HG03196 (cell line): ENCODE measurements at regions not wholly inside any gene's neighbourhood (a gene's known extent, or its start where the extent isn't known, plus 50 kb on each side); places are given as distances from the start of the nearest gene placed in this dataset.
"Not testable (repeated sequence)": the region's sequence is repeated elsewhere in the genome, so short reads cannot be mapped to it uniquely, and the experiment has no call there.

Experiments
- ATAC-seq: cut with Tn5 transposase; IDR thresholded peaks from one replicate; pipeline ENCODE4 v1.9.1; 2021; ENCODE audit not compliant: unreplicated experiment

DNA sequence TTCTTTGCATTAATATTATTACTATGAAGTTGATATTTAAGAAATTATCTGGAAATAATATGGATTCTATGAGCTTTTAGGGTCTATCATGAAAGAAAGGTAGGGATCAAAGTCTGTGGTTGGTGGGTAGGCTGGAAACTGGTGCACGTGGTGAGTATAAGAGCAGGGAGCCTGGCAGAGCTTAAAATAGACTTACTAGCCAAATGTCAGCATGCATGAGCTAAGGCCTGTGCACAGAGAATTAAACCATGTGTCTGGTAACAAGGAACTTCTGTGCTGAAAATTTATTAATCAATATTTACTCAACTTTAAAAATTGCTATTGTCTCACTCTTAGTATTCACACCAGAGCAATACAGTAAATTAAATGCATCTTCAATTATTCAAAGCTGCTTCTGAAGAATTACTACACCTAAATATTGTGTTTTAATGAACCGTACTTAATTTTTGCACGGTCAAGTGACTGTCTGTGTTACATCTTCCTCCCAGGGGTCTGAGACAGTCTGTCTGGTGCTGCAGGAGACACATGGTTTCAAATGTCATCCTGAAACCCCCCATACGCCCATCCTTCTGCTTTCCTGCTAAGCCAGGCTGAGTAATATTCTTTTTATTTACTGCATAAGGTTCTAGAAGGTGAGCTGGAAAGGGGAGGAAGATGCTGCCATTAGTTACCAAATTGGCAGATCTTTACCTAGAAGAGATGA is 161.0 kb upstream of the NLRP1 start:
- ATAC-seq = no peak

DNA sequence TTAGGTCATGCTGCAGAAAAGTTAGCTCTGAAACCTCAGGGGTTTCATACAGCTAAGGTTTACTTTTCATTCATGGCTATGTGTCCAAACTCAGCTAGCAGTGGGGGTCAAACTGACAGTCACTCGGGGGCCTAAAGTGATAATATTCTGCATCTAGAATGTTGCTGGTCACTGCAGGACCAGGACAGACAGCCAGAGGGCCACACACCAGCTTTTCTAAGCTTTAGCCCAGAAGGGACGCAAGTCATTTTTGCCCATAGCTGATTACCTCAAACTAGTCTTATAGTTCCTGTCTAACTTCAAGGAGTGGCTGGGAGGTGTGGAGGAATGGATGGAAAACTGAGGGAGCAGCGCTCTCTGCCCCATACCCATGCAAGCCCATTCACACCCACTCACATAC is 163.0 kb upstream of the NLRP1 start:
- ATAC-seq = no peak

DNA sequence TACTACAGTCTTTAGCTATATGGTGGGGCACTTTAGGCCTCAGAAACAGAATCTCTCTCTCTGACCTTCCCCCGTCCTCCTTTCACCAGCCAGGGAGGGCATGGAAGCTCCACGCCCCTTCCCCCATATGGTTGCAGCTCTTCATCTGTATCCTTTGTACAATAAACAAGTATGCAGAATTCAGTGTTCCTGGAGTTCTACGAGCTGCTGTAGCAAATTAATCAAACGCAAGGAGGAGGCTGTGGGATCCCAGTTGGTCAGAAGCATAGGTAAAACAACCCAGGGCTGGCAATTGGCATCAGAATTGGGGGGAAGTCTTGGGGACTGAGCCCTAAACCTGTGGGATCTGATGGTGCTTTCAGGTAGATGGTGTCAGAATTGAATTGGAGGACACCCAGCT is 163.7 kb upstream of the NLRP1 start:
- no peak for ATAC-seq

DNA sequence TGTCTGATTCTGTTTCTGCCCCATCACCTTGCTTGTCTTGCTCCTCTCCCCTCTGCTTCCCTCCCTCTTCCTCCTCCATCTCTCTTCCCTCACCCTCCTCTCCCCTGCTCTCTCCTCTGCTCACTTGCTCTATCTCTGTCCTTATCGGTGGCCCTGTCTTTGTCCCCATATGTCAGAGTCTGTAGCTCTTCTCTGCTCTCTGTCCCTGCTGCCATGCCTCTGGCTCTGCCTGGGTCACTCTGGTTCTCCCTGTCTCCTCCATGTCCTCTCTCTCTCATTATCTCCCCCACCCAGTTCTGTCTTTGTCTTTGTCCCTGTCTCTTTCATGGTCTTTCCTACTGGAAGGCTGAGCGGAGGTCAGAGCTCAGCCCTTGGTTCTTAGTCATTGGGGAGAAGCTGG is 169.1 kb upstream of the NLRP1 start:
- no peak for ATAC-seq

DNA sequence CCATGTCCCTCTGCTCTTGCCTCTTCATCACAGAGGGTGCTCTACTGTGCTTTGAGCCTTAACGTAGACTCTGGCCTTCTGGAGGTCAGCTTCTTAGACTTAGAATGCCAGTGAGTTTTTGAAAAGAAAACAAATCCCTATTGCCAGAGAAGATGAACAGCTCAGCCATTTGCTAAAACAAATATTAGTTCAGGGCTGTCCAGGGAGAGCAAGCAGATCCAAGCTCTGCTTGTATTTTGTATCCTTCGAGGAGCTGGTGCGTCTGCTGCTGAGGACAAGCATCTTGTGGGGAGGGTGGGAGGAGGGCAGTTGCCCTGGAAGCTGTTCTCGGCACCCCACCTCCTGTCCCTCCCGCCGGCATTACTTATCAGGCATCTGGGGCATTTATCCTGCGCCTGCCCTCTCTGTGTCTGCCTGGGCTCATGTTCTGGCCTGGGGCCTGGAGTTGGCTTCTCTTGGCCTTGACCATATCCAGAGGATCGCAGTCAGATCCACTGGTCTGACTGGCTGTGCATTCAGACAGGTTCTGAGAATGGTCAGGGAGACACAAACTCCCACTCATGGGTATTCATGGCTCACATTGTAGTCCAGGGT is 173.1 kb upstream of the NLRP1 start:
- no peak for ATAC-seq

DNA sequence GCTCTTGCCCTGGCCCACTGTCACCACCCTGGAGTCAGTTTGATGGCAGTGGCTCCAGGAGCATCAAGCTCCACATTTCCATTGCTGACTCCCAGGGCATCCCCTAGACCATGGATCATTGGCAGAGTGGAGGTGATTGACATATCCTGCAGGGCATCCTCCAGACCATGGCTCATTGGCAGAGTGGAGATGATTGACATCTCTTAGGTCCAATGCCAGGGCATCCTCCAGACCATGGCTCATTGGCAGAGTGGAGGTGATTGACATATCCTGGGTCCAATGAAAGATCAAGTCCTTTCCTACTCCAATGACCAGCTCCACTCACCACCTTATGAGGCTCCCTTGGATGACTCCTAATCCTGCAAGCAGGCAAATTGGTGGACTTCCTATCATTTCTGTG is 174.3 kb upstream of the NLRP1 start:
- ATAC-seq = no peak

DNA sequence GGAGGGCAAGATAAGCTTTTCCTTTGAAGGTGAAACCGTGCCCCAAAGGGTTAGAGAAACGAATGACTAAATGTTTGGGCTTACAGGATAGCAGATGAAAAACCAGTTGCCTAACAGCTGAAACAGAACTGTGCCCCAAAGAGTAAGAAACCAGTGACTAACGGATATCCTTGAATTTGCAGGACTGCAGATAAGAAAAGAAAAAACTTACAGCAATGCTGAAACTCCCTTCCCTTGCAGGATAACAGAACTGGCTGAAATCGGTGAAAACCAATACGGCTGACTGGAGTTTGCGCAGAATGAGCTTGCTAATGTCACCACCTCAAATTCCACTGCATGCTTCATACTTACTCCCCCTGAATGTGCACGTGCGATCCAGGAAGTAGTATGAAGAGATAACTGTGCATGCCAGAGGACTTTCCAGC is 175.2 kb upstream of the NLRP1 start:
- ATAC-seq = no peak

DNA sequence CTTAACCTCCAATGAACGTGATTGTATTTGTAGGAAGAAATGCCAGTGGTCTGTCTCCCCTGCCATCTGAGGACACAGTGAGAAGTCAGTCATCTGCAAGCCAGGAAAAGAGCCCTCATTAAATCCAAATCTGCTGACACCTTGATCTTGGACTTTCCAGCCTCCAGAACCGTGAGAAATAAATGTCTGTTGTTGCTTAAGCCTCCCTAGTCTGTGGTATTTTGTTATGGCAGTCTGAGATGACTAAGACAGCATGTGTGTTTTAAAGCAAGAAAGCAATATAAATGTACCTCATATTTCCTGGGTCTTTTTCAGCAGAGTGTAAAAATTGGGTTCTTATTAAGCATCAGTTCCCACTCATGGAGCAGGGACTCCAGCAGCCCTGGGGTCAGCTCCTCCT is 177.9 kb upstream of the NLRP1 start:
- ATAC-seq = no peak

DNA sequence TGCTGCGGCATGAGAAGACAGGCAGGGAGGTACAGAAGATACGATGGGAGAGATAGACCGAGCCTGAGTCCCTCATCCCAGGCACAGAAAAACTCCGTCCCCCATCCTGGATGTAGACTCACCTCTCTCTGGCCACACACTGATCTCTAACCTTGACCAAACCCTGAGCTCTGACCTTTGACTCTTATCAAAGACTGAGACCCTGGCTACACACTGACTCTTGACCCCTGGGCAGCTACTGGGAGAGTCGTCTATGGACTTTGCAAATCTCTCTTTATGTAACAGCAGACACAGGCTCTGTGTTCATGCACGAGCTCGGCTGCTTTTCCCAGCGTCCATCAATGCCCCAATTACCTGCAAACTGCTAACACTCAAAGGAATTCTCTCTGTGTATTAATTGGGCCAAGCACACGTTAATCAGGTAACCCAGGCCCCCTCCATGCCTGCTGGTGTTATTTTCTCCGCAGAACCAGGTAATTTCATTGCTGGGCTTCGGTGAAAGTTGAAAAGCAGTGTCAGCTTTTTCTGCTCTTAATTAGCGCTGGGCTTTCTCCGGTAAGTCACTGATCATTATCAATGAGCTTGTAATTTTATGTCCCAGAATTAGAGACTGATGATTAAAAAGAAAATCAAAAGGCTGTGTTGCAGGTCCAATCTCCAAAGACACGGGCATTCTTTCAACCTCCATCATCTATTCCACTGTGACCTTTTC is 179.4 kb upstream of the NLRP1 start:
- ATAC-seq = no peak

DNA sequence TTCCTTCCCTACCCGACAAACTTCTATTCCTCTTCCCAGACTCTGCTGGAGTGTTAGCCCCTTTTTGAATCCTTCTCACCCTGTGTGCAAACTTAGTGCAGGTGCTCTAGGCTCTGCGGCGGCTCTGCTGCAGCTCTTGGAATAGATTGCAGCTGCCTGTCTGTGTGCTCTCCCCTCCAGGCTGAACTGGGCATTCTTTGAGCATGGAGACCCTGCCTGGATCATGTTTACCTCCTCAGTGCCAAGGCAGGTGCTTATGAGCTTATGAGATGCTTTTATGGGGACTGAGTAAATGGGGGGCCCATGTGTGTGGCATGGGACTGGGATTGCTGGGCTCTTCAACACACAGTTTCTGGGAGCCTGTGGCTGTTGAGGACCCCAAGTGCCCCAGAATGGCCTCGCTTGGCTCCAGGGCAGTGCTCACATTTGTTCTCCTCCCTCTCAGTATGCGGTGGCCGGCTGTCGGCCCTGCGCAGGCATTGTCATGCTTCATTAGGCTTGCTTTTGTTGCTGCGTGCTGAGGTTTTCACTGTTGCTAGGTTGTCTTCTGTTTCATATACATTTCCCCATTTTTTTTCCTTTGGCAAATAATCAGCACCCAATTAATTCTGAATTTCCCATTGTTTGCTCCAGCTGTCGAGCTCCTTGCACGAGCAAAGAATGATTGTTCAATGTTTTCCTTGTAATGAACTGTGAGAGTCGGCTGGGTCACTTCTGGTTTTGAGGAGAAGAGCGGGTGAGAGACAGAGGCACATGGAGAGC is 185.5 kb upstream of the NLRP1 start:
- ATAC-seq = no peak

DNA sequence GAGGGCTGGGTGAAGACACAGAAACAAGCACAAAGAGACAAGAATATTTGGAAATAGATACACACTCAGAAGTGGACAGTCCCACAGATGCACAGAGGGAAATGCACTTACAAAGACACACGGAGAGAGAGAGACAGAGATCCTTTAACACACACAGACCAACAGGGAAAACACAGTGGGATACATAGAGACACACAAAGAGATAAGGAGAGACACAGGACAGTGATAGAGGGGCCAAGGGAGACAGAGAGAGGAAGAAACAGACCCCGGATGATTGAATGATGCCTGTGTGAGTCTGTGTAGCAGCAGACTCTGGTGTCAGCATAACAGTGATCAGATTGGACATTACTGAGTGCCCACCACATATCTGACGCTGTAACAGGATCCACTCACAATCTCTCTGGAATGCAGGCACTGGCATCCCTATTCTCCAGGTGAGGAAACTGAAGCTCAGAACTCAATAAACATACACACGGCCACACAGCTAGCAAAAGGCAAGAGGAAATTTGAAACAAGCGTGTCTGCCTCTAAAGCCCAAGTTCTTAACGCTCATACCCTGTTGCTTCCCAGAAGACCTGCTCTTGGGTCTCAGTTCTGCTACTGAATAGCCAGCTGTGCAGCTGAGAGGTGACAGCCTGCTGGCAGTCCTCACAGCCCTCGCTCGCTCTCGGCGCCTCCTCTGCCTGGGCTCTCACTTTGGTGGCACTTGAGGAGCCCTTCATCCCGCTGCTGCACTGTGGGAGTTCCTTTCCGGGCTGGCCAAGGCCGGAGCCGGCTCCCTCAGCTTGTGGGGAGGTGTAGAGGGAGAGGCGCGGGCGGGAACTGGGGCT is 186.3 kb upstream of the NLRP1 start:
- ATAC-seq = no peak

DNA sequence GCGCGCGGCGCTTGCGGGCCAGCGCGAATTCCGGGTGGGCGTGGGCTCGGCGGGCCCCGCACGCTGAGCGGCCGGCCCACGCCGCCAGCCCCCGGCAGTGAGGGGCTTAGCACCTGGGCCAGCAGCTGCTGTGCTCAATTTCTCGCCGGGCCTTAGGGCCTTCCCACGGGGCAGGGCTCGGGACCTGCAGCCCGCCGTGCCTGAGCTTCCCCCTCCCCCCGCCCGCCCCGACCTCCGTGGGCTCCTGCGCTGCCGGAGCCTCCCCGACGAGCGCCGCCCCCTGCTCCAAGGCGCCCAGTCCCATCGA is 186.9 kb upstream of the NLRP1 start:
- ATAC-seq = not testable (repeated sequence)

DNA sequence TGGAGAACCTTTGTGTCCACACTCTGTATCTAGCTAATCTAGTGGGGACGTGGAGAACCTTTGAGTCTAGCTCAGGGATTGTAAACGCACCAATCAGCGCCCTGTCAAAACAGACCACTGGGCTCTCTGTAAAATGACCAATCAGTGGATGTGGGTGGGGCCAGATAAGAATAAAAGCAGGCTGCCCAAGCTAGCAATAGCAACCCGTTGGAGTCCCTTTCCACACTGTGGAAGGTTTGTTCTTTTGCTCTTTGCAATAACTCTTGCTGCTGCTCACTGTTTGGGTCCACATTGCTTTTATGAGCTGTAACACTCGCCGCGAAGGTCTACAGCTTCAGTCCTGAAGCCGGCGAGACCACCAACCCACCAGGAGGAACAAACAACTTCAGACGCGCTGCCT is 187.7 kb upstream of the NLRP1 start:
- ATAC-seq = not testable (repeated sequence)

DNA sequence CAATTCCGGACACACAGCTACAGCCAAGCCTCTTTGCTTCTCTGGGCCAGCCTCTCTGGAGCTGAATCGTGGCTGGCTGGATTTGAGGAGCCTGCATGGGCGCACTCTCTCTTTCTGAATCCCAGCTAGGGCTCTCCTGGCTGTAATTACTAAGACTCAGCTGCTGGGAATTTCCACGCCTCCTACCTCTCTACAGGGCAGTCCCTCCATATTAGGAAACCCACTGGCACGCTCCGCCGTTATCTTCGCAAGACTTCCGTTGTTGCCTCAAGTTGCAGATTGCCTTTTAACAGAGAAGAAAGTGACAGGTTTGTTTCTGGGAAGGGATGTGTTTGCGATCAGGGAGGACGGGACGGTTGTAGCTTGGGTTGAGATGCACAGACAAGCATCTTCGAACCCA is 188.4 kb upstream of the NLRP1 start:
- ATAC-seq = no peak

DNA sequence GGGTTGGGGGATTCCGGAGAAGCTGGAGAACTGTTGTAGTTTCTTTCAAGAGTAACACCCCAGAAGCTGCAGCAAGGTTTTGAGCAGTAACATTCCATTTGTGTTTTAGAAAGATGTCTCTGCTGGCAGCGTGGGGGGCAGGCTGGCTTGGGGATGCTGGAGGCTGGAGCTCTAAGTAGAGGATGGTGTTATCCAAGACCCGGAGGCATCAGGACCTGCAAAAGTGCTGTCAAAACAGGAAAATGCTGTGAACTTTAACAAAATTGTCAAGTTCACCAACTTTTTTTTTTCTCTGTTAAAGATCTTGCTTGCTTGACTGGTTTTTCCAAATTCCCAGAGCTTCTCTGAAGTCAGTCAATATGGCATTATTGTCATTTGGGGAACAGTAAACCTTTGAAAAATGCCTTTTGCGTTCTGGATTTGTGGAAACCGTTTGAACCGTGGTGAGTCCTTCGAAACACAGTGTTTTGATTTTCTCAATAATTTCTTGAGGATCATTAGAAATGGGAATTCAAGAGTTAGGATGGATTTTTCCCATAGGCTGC is 189.6 kb upstream of the NLRP1 start:
- no peak for ATAC-seq

DNA sequence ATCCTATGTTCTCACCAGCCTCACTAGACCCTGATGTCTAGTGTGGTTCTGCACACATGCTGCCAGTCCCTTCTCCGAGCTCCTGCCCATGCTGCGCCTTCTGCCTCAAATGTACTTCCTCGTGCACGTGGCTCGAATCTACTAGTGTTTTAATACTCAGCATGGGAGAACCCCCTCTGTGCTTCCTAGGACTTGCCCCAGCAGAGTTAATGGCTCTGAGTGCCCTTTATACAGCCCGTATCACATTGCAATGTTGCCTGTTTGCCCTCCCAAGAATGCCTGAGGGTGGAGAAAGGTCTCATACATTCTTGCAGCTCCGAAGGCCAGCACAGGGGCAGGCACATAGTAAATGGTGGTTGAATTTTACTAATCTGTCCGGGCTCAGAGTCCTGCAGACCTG is 190.8 kb upstream of the NLRP1 start:
- no peak for ATAC-seq

DNA sequence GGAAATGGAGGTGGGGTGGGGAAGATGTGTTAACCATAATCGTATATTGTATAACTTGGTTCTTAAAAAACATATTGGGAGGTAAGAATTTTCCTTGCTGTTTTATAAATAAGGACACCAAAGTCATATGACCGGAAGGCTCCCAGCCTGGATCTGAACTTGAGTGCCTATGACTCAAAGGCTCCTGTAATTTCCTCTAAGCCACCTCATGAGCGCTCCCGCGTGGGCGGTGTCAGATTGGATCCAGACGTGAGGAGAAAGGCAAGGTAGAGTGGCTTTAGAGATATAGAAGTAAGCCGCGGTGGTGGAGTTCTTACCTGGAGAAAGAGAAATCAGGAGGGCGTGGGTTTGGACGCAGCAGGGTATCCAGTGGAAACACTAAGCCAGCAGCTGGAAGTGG is 196.2 kb upstream of the NLRP1 start:
- no peak for ATAC-seq

DNA sequence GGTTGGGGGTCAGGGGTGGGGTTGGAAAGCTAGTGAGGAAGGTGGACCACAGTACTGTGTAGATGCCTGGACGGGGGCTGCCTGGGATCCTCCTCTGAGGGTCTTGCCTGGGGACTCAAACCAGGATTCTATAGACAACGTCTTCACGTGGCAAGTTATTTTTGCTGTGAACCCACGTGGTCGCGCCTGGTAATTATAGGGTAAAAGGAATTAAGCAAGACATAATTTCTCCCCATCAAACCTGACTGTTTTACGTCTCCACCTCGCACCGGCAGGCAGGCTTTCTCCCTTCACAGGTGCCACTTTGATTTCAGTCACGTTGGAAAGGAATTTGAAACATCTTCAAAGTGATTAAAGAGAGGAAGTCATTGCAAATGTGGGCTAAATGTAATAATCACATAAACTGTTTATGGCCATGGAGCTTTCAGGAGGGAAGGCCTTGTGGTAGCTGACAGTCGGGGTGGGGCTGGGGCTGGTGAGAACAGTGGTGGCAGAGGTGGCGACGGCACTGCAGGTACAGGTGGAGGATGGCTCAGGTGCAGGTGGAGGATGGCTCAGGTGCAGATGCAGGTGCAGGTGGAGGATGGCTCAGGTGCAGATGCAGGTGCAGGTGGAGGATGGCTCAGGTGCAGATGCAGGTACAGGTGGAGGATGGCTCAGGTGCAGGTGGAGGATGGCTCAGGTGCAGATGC is 197.1 kb upstream of the NLRP1 start:
- no peak for ATAC-seq

DNA sequence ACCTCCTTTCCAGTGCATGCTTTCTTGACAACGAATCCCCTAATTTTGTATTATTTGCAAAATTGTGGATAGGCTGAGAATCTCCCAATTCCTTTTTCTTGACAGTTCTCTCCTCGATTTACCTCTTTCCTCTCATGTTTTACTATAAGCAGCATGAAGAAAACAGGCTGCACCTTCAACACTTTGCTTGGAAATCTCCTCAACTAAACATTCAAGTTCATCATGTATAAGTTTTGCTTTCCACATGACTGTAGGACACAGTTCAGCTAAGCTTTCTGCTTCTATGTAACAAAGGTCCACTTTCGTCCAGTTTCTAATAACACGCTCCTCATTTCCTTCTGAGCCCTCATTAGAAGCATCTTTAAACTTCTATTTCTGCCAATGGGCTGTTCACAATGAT is 199.0 kb upstream of the NLRP1 start:
- ATAC-seq = no peak

DNA sequence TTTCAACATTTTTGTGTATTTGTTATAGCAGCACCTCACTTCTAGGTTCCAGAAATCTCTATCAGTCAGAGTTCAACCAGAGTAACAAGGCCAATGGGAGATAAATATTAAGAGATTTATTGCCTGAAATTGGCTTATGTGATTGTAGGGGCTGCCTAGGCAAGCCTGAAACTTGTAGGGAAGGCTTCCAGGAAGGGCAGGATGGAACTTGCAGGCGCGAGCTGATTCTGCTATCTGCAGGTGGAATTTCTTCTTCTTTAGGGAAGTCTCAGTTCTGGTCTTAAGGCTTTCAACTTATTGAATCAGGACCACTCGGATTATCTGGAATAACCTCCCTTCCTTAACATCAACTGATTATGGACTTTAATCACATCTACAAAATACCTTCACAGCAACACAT is 199.5 kb upstream of the NLRP1 start:
- no peak for ATAC-seq
